ENCODE measurements at regions not wholly inside any gene's neighbourhood (a gene's known extent, or its start where the extent isn't known, plus 50 kb on each side); places are given as distances from the start of the nearest gene placed in this dataset.
A peak's percentile ranks its signal among the peaks of the same experiment; 100 is the strongest.

DNA sequence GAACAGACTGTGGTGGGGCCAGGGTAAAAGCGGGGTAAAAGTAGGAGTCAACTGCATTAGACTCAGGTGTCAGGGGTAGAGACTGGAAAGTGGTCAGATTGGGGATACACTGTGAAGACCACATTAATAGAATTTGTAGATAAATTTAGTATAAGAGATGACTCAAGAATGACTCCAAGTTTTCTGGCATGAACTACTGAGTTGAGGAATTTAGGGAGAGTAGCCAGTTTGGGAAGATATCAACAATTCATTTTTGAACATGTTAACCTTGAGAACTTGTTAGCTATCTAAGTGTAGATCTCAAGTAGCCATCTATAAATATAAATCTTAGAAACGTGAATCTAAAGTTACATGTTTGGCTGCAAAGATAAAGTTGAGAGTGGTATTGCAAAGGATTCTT lies 206.9 kb upstream of the HCCS start:
- H3K36me3 ChIP-seq = no peaks in the 10 kb centered on the region
- H3K9me3 ChIP-seq = no peaks in the 10 kb centered on the region
- no peak overlapping the region for H3K4me3 ChIP-seq
- no peaks in the 10 kb centered on the region for H3K27me3 ChIP-seq (replicated peaks; ENCODE audit: insufficient read depth)
- peak overlapping the region in 1 of 2 donors; percentile 55 for H3K27ac ChIP-seq
- DNase-seq (ENCODE audit: low spot score) = no peak
- H3K4me1 ChIP-seq (ENCODE audit: control insufficient read depth in 1 of 2, low read depth in 2 of 2) = peaks cover 0 to 6% of the 10 kb centered on the region in 2 donors
- no peak for ATAC-seq (ENCODE audit: insufficient number of reproducible peaks, low FRiP score, low read depth)
- TF ChIP-seq, protein P1, sequence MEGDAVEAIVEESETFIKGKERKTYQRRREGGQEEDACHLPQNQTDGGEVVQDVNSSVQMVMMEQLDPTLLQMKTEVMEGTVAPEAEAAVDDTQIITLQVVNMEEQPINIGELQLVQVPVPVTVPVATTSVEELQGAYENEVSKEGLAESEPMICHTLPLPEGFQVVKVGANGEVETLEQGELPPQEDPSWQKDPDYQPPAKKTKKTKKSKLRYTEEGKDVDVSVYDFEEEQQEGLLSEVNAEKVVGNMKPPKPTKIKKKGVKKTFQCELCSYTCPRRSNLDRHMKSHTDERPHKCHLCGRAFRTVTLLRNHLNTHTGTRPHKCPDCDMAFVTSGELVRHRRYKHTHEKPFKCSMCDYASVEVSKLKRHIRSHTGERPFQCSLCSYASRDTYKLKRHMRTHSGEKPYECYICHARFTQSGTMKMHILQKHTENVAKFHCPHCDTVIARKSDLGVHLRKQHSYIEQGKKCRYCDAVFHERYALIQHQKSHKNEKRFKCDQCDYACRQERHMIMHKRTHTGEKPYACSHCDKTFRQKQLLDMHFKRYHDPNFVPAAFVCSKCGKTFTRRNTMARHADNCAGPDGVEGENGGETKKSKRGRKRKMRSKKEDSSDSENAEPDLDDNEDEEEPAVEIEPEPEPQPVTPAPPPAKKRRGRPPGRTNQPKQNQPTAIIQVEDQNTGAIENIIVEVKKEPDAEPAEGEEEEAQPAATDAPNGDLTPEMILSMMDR (IDR thresholded peaks at IDR 0.05) = no peak

DNA sequence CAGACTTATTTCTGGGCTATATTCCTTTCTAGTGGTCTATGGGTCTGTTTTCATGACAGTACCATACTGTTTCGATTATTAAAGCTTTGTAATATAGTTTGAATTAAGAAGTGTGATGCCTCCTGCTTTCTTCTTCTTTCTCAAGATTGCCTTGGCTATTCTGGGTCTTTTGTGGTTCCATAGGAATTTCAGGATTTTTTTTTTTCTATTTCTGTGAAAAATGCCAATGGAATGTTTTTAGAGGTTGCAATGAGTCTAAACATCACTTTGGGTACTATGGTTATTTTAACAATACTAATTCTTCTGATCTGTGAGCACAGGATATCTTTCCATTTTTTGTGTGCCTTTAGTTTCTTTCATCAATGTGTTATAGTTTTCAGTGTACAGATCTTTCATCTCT lies 204.3 kb upstream of the HCCS start:
- no peak overlapping the region for H3K27ac ChIP-seq
- H3K4me1 ChIP-seq (ENCODE audit: control insufficient read depth in 1 of 2, low read depth in 2 of 2) = no peaks in the 10 kb centered on the region
- H3K4me3 ChIP-seq = no peak overlapping the region
- H3K9me3 ChIP-seq = no peaks in the 10 kb centered on the region
- ATAC-seq (ENCODE audit: insufficient number of reproducible peaks, low FRiP score, low read depth) (no peak), DNase-seq (ENCODE audit: low spot score) (no peak)
- H3K36me3 ChIP-seq = no peaks in the 10 kb centered on the region
- TF ChIP-seq, protein P1 (IDR thresholded peaks at IDR 0.05) = no peak
- no peaks in the 10 kb centered on the region for H3K27me3 ChIP-seq (replicated peaks; ENCODE audit: insufficient read depth)

DNA sequence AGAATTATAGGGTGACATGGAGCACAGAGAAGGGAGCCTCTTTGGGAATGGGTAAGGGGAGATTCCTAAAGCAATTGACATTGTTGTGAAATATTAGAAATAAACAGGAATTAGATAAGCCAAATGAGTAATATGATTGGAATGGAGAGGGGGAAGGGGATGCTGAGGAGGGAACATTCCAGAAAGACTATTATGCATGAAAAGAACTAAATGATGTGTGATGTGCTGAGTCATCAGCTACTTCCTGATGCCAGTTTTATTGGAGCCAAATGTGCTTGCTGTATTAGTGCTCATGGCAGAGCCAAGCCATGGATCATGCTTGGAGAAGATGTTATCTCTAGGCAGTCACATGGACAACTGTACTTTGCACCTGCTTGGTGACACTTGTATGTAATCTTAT lies 189.0 kb upstream of the HCCS start:
- DNase-seq (ENCODE audit: low spot score) (no peak), ATAC-seq (ENCODE audit: insufficient number of reproducible peaks, low FRiP score, low read depth) (no peak)
- Histone ChIP-seq H3K4me1 (ENCODE audit: control insufficient read depth in 1 of 2, low read depth in 2 of 2) (peaks cover 0 to 10% of the 10 kb centered on the region in 2 donors), H3K36me3 (no peaks in the 10 kb centered on the region), H3K9me3 (no peaks in the 10 kb centered on the region), H3K27me3 (replicated peaks; ENCODE audit: insufficient read depth) (no peaks in the 10 kb centered on the region), H3K27ac (no peak overlapping the region), H3K4me3 (no peak overlapping the region)
- TF ChIP-seq, protein P1 (IDR thresholded peaks at IDR 0.05) = no peak

DNA sequence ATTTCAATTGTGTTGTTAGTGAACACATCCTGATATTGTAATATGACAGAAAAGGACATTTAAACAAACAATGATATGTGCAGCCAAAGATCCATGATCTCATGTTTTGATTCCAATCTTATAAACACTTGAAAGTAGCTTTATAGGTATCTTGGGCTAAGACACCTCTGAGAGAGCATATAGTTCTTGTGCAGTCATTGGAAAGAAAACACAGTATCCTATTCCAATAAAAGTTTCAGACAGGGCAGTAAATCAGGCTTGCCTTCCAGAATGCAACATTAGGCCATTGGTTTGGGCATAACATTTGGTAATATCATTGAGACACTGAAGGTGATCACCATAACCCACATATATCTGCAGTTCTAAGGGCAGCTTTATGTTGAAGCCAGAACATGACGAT lies 188.3 kb upstream of the HCCS start:
- Histone ChIP-seq H3K27me3 (replicated peaks; ENCODE audit: insufficient read depth) (no peaks in the 10 kb centered on the region), H3K4me3 (no peak overlapping the region), H3K27ac (no peak overlapping the region), H3K36me3 (no peaks in the 10 kb centered on the region), H3K4me1 (ENCODE audit: control insufficient read depth in 1 of 2, low read depth in 2 of 2) (peaks cover 0 to 10% of the 10 kb centered on the region in 2 donors), H3K9me3 (no peaks in the 10 kb centered on the region)
- TF ChIP-seq, protein P1 (IDR thresholded peaks at IDR 0.05) = no peak
- ATAC-seq (ENCODE audit: insufficient number of reproducible peaks, low FRiP score, low read depth) (no peak), DNase-seq (ENCODE audit: low spot score) (no peak)

DNA sequence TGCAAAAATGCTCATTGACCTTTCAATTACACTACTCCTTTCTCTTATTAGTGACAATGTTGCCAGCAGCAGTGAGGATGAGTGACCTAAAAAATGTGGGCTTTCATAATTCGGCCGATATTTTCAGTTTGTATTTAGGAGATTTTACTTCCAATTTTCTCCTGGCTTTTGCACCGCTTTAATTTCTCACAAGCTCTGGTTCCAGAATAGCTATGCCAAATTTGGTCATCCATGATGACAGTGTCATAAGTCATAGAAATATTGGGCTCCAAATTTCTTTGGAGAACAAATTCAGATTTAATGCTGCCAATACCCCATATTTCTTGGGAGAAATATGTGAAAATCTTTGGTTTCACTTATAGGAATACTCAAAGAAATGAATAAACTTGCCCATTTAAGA lies 187.7 kb upstream of the HCCS start:
- no peak overlapping the region for H3K27ac ChIP-seq
- no peak overlapping the region for H3K4me3 ChIP-seq
- no peak for ATAC-seq (ENCODE audit: insufficient number of reproducible peaks, low FRiP score, low read depth)
- H3K27me3 ChIP-seq (replicated peaks; ENCODE audit: insufficient read depth) = no peaks in the 10 kb centered on the region
- TF ChIP-seq, protein P1 (IDR thresholded peaks at IDR 0.05) = no peak
- no peaks in the 10 kb centered on the region for H3K9me3 ChIP-seq
- no peak for DNase-seq (ENCODE audit: low spot score)
- peaks cover 0 to 10% of the 10 kb centered on the region in 2 donors for H3K4me1 ChIP-seq (ENCODE audit: control insufficient read depth in 1 of 2, low read depth in 2 of 2)
- no peaks in the 10 kb centered on the region for H3K36me3 ChIP-seq
